GM23248 (cell line): ENCODE measurements at regions not wholly inside any gene's neighbourhood (a gene's known extent, or its start where the extent isn't known, plus 50 kb on each side); places are given as distances from the start of the nearest gene placed in this dataset.

Source experiments
- EZH2 ChIP-seq: fragments of 200-600 bp; sonication (generic); IDR thresholded peaks from 2 replicates; pipeline ENCODE4 v1.6.1; 2018; ENCODE audit warnings: antibody characterized with exemption, mild to moderate bottlenecking; ENCODE audit not compliant: insufficient read depth, poor library complexity, severe bottlenecking
- EZH2phosphoT487 ChIP-seq: fragments of 200-600 bp; sonication (generic); IDR thresholded peaks from 2 replicates; pipeline ENCODE4 v1.6.1; 2018; ENCODE audit warnings: antibody characterized with exemption, moderate library complexity, mild to moderate bottlenecking, low read depth; ENCODE audit not compliant: insufficient read depth

- TF ChIP-seq EZH2phosphoT487, result no peak
- TF ChIP-seq EZH2, result no peak
Observed at GRCh38 chr11:122414406-122415018, 241.0 kb upstream of the UBASH3B start.
